ENCODE measurements at regions not wholly inside any gene's neighbourhood (a gene's known extent, or its start where the extent isn't known, plus 50 kb on each side); places are given as distances from the start of the nearest gene placed in this dataset.

- ATAC-seq: no peak
- Mint-ChIP-seq H3K4me3 (no peak overlapping the region), H3K36me3 (peaks cover 15% of the 10 kb centered on the region), H3K27me3 (ENCODE audit: low read depth) (no peaks in the 10 kb centered on the region), H3K27ac (no peak overlapping the region), H3K4me1 (peaks cover 9% of the 10 kb centered on the region), H3K9me3 (peaks cover 14% of the 10 kb centered on the region)
- TF ChIP-seq E2F5 (CRISPR knock-in tag; IDR thresholded peaks at IDR 0.05) (no peak), ZNF121 (CRISPR knock-in tag; IDR thresholded peaks at IDR 0.05) (no peak), NFYB (CRISPR knock-in tag; conservative IDR thresholded peaks at IDR 0.05; ENCODE audit: low read depth) (no peak), FOXJ3 (CRISPR knock-in tag; IDR thresholded peaks at IDR 0.05; ENCODE audit: borderline replicate concordance) (no peak), ESRRA (CRISPR knock-in tag; IDR thresholded peaks at IDR 0.05; ENCODE audit: borderline replicate concordance) (no peak), ZNF219 (CRISPR knock-in tag; IDR thresholded peaks at IDR 0.05; ENCODE audit: borderline replicate concordance) (no peak), ZNF671 (CRISPR knock-in tag; IDR thresholded peaks at IDR 0.05) (no peak), RORB (CRISPR knock-in tag; IDR thresholded peaks at IDR 0.05) (no peak)
- TF ChIP-seq, protein P1, sequence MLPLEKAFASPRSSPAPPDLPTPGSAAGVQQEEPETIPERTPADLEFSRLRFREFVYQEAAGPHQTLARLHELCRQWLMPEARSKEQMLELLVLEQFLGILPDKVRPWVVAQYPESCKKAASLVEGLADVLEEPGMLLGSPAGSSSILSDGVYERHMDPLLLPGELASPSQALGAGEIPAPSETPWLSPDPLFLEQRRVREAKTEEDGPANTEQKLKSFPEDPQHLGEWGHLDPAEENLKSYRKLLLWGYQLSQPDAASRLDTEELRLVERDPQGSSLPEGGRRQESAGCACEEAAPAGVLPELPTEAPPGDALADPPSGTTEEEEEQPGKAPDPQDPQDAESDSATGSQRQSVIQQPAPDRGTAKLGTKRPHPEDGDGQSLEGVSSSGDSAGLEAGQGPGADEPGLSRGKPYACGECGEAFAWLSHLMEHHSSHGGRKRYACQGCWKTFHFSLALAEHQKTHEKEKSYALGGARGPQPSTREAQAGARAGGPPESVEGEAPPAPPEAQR (CRISPR knock-in tag; IDR thresholded peaks at IDR 0.05): no peak
- TF ChIP-seq, protein P2, sequence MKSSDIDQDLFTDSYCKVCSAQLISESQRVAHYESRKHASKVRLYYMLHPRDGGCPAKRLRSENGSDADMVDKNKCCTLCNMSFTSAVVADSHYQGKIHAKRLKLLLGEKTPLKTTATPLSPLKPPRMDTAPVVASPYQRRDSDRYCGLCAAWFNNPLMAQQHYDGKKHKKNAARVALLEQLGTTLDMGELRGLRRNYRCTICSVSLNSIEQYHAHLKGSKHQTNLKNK (CRISPR knock-in tag; IDR thresholded peaks at IDR 0.05): no peak
- TF ChIP-seq, protein P3, sequence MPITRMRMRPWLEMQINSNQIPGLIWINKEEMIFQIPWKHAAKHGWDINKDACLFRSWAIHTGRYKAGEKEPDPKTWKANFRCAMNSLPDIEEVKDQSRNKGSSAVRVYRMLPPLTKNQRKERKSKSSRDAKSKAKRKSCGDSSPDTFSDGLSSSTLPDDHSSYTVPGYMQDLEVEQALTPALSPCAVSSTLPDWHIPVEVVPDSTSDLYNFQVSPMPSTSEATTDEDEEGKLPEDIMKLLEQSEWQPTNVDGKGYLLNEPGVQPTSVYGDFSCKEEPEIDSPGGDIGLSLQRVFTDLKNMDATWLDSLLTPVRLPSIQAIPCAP (CRISPR knock-in tag; IDR thresholded peaks at IDR 0.05): no peak
- TF ChIP-seq, protein P4, sequence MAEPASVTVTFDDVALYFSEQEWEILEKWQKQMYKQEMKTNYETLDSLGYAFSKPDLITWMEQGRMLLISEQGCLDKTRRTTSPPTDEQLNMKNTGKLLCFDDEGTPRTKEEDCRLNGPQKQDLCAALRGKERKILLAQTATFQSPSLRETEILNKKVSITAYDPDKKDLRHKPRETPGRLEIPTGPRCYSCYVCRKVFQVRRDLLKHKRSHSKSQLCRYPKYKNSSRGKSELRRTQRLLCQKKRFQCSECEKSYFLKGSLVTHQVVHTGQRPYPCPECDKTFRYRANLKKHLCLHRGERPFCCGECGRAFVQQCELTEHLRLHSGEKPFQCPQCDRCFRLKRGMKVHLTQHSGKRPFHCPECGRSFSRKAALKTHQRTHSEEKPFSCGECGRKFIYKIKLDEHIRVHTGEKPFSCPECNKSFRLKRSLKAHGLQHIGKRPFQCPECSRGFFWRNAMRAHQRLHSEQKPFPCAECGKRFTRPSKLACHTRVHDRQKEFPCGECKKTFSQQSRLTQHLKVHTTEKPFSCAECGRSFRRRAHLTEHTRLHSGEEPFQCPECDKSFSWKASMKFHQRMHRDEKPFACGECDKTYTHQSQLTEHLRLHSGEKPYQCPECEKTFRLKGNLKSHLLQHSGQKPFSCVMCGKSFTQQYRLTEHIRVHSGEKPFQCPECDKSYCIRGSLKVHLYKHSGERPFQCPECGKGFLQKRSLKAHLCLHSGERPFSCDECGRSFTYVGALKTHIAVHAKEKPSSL (CRISPR knock-in tag; conservative IDR thresholded peaks at IDR 0.05): no peak
- TF ChIP-seq, protein P5, sequence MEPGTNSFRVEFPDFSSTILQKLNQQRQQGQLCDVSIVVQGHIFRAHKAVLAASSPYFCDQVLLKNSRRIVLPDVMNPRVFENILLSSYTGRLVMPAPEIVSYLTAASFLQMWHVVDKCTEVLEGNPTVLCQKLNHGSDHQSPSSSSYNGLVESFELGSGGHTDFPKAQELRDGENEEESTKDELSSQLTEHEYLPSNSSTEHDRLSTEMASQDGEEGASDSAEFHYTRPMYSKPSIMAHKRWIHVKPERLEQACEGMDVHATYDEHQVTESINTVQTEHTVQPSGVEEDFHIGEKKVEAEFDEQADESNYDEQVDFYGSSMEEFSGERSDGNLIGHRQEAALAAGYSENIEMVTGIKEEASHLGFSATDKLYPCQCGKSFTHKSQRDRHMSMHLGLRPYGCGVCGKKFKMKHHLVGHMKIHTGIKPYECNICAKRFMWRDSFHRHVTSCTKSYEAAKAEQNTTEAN (CRISPR knock-in tag; IDR thresholded peaks at IDR 0.05): no peak
- TF ChIP-seq, protein P6, sequence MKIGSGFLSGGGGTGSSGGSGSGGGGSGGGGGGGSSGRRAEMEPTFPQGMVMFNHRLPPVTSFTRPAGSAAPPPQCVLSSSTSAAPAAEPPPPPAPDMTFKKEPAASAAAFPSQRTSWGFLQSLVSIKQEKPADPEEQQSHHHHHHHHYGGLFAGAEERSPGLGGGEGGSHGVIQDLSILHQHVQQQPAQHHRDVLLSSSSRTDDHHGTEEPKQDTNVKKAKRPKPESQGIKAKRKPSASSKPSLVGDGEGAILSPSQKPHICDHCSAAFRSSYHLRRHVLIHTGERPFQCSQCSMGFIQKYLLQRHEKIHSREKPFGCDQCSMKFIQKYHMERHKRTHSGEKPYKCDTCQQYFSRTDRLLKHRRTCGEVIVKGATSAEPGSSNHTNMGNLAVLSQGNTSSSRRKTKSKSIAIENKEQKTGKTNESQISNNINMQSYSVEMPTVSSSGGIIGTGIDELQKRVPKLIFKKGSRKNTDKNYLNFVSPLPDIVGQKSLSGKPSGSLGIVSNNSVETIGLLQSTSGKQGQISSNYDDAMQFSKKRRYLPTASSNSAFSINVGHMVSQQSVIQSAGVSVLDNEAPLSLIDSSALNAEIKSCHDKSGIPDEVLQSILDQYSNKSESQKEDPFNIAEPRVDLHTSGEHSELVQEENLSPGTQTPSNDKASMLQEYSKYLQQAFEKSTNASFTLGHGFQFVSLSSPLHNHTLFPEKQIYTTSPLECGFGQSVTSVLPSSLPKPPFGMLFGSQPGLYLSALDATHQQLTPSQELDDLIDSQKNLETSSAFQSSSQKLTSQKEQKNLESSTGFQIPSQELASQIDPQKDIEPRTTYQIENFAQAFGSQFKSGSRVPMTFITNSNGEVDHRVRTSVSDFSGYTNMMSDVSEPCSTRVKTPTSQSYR (CRISPR knock-in tag; IDR thresholded peaks at IDR 0.05): no peak
- DNase-seq (ENCODE audit: low spot score): no peak
- POLR2A ChIA-PET: no interaction called here
- CTCF ChIA-PET: no interaction called here
These were observed 541.2 kb upstream of the JARID2 start for GRCh38 chr6:14704383-14705271.
